ENCODE measurements at regions not wholly inside any gene's neighbourhood (a gene's known extent, or its start where the extent isn't known, plus 50 kb on each side); places are given as distances from the start of the nearest gene placed in this dataset.

- DNase-seq (ENCODE audit: low read depth): no peak
Measured at GRCh38 chr2:133942398-133942797, 311.5 kb upstream of the MGAT5 start.

- no peak for DNase-seq (ENCODE audit: low read depth)
Measured at GRCh38 chr2:133943108-133943507, 310.8 kb upstream of the MGAT5 start.

GRCh38 chr2:133945089-133945488, 308.8 kb upstream of the MGAT5 start:
- no peak for DNase-seq (ENCODE audit: low read depth)

- no peak for DNase-seq (ENCODE audit: low read depth)
Measured at GRCh38 chr2:133947057-133947456, 306.8 kb upstream of the MGAT5 start.

GRCh38 chr2:133948610-133949290, 305.1 kb upstream of the MGAT5 start:
- DNase-seq (ENCODE audit: low read depth): no peak

GRCh38 chr2:133949595-133949994, 304.3 kb upstream of the MGAT5 start:
- no peak for DNase-seq (ENCODE audit: low read depth)

GRCh38 chr2:133951209-133951608, 302.7 kb upstream of the MGAT5 start:
- no peak for DNase-seq (ENCODE audit: low read depth)

GRCh38 chr2:133952420-133952819, 301.5 kb upstream of the MGAT5 start:
- no peak for DNase-seq (ENCODE audit: low read depth)

GRCh38 chr2:133952896-133953295, 301.0 kb upstream of the MGAT5 start:
- DNase-seq (ENCODE audit: low read depth): no peak

GRCh38 chr2:133953524-133953923, 300.3 kb upstream of the MGAT5 start:
- DNase-seq (ENCODE audit: low read depth): no peak

GRCh38 chr2:133954636-133955035, 299.2 kb upstream of the MGAT5 start:
- no peak for DNase-seq (ENCODE audit: low read depth)

- DNase-seq (ENCODE audit: low read depth): no peak
Measured at GRCh38 chr2:133955169-133955568, 298.7 kb upstream of the MGAT5 start.

GRCh38 chr2:133956434-133956935, 297.4 kb upstream of the MGAT5 start:
- no peak for DNase-seq (ENCODE audit: low read depth)

- DNase-seq (ENCODE audit: low read depth): no peak
Measured at GRCh38 chr2:133957724-133958480, 296.0 kb upstream of the MGAT5 start.

- no peak for DNase-seq (ENCODE audit: low read depth)
Measured at GRCh38 chr2:133959066-133959465, 294.8 kb upstream of the MGAT5 start.

GRCh38 chr2:133966720-133967304, 287.1 kb upstream of the MGAT5 start:
- no peak for DNase-seq (ENCODE audit: low read depth)

GRCh38 chr2:133967326-133967725, 286.5 kb upstream of the MGAT5 start:
- no peak for DNase-seq (ENCODE audit: low read depth)

- no peak for DNase-seq (ENCODE audit: low read depth)
Measured at GRCh38 chr2:133968446-133968845, 285.4 kb upstream of the MGAT5 start.

GRCh38 chr2:133970641-133971040, 283.2 kb upstream of the MGAT5 start:
- no peak for DNase-seq (ENCODE audit: low read depth)

- DNase-seq (ENCODE audit: low read depth): no peak
Measured at GRCh38 chr2:133972297-133972696, 281.6 kb upstream of the MGAT5 start.

GRCh38 chr2:133972786-133973185, 281.1 kb upstream of the MGAT5 start:
- no peak for DNase-seq (ENCODE audit: low read depth)

- DNase-seq (ENCODE audit: low read depth): no peak
Measured at GRCh38 chr2:133974353-133974752, 279.5 kb upstream of the MGAT5 start.

- DNase-seq (ENCODE audit: low read depth): no peak
Measured at GRCh38 chr2:133975135-133975534, 278.7 kb upstream of the MGAT5 start.
